NCI-H524 treated with DMSO at 0.1 percent for 48 hours (cell line): ENCODE measurements at regions not wholly inside any gene's neighbourhood (a gene's known extent, or its start where the extent isn't known, plus 50 kb on each side); places are given as distances from the start of the nearest gene placed in this dataset.

Experiments
- DNase-seq: peaks from one replicate; lab custom pipeline; 2025; lab: John Stamatoyannopoulos, UW

GRCh38 chr5:71948206-71948605 is 159.1 kb upstream of the MAP1B start:
- DNase-seq: no peak

- DNase-seq: no peak
These were observed 157.5 kb upstream of the MAP1B start for GRCh38 chr5:71949772-71950171.

DNA sequence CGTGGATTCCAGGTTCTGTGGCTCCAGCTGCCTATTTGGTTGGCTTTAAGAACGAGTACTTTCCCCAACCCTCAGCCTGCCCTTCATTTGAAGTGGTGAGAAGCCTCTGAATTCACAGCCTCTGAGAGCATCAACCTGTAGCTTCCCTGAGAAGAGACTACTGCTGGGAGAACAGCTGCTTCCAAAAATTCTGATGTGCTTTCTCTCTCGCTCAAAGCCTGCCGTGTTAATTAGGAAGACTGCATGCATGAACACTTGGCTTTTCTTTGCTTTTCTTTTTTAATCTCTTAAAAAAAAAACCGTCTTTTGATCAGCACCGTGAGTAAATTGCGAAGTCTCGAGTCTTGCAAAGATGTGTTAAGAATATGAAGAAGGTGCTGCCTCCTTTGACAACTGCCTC is 153.4 kb upstream of the MAP1B start:
- no peak for DNase-seq

DNA sequence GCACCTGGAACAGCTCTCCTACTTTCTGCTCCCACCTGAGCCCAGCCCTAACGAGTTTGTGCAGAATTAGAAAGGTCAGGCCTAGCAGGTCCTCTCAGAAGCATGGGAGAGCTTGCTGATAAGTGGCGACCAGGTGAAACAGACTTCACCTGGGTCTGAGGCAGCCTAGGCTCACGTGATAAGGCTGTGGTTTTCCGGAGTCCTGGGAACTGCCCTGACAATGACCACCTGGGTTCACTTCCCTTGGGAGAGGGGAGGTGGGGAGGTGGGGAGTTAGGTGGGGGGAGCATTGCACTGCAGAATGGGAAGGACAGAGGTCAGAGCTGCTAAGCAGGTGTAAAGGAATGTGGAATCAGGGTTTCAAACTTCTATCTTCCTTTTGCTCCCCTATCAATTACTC is 152.9 kb upstream of the MAP1B start:
- no peak for DNase-seq

GRCh38 chr5:71955723-71956122 is 151.6 kb upstream of the MAP1B start:
- DNase-seq: no peak

- no peak for DNase-seq
These were observed 149.9 kb upstream of the MAP1B start for GRCh38 chr5:71957292-71957898.

DNA sequence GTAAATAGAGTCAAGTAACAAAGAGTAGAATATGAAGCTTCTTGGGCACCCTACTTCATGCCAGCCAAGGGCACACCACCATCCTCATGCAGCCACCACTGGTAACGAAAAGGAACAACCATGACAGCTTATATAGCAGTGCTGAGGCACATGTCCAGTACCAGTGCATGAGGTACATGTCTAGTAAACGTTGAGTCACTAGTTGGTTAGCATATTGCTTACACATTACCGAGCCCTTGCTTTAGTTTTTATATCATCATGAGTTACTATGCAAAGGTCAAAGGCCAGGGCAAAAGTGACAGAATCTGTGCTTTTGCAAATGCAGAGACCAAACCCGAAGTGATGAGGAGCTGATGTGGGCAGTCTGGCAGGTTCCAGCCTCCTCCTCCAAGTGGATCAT is 147.1 kb upstream of the MAP1B start:
- DNase-seq: no peak

DNA sequence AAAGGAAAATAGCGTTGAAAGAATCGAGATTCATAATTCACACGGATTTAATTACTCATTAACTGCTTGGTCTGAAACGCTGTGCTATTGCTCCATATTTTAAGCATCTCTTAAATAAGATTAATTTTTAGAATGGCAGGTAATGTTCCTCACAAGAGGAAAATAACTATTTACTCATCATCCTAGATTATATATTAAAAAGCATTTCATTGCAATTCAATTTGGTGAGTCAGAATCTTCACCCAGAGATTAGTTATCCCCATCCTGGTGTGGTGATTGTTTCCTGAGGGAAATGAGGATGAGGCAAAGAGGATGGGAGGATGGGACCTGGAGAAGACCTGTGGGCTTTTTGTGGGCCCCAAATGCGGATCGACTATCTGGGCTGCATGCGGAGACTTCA is 145.5 kb upstream of the MAP1B start:
- no peak for DNase-seq

- no peak for DNase-seq
These were observed 137.8 kb upstream of the MAP1B start for GRCh38 chr5:71969460-71969859.

GRCh38 chr5:71971862-71972261 is 135.4 kb upstream of the MAP1B start:
- DNase-seq: no peak

DNA sequence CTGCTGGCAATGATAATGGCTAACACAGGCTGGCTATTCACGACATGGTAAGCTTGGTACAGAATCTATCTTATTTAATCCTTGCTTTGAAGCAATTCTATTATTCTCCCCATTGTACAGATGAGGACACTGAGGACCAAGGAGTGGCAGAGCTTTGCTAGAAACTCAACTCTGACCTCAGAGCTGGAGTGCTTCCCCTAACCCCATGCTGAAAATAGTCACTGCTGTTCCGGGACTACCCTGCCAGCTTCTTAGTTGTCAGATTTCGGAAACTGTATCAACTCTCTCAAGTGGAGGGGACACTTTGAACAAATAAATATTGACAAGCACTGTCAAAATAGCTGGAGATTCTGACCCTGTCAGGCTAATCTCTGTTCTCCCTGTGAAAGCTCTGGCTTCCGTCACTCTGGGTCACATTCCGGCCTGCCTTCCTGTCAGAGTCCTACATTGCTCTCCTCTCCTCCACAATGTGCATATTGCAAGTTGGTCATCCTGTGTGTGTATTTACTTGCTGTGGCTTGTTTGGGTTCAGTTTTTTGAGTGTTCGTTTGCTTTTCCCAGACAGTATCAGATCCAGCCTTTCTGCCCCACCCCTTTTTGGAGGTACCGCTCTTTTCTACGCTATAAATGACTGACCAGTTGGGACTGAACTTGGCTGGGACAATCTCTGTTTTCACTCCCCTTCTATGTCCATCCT is 134.3 kb upstream of the MAP1B start:
- DNase-seq: no peak

DNA sequence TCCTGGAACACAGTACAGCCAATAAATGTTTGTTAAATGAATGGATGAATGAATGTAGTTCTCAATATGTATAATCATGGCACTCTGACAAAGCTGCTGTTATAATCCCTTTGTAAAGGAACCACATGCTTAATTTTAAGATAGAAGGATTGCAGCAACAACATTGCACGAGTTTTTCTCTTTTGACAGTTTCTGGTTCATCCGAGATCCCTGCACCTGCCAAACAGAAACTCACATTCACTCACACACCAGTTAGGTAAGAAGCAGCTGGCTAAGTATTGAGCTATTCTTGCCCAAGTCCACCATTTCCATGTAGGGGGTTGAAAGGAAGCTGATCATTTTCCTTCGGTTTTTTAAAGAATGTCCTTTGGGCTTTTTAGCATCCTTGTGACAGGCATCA is 133.7 kb upstream of the MAP1B start:
- DNase-seq: no peak

DNA sequence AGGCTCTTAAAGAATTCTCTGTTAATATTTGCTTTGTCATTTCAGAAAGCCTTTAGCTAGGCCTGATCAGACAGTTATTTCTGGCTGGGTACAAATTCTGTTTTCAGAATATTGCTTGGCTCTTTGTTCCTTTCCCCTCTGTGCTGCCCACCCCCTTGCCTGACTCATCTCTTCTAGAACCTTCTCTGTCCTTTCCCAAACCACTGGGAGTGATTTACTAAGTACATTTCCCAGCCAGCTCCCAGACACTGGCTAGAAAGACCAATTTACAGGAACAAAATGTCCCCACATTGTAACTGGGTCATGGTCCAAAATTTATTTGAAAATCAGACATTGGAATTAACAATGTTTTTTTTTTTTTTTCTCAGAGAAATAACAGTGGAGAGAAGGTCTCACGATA is 133.1 kb upstream of the MAP1B start:
- no peak for DNase-seq

DNA sequence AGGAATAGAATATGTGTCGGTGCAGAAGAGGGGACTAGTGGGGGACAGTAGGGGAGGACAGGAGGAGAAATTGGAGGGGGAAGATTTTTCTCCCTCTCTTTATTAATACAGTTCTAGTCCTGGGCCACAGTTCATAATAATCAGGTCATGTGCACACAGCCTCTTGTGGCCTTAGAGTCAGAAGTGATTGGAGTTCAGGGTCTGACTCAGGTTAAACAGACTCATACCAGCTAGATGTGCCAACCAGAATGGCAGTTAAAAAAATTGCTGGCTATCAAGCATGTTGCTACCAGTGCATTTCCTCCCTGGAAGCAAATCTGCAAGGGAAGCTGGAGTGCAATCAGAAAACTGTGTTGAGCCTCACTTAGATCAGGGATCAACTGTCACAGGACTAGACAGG is 132.7 kb upstream of the MAP1B start:
- no peak for DNase-seq

DNA sequence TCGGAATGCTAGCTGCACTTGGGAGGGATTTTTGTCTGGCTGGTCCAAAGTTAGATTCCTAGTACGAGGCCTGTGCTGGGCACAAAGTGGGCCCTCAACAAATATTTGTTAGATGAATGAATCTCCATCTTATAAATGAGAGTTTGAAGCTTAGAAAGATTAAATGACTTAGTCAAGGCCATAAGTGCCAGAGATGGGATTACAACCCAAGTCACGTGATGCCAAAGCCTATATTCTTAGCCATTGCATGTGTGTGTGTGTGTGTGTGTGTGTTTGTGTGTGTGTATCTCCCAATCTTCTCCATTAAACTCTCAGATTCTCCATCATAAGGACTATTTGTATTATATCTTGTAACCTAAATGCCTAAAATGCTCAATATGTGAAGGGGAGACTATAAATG is 130.8 kb upstream of the MAP1B start:
- no peak for DNase-seq

DNA sequence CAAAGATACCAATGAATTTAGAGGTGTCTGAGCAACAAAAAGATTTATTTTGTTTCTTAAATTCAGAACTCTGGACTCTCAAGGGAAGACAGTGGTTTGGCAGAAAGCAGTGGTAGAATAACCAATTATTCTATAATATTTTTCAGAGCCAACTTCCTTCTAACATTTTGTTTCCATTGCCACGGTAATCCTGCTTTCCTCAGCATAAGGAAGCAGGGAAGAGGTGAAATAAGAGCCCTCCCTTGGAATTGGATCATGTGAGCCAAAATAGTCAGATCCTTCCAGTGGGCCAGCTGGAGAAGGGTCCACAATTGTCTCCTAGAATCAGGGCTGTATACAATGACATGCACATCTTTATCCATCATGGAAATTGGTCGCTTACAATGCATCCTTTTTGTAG is 130.0 kb upstream of the MAP1B start:
- DNase-seq: no peak

- no peak for DNase-seq
These were observed 129.1 kb upstream of the MAP1B start for GRCh38 chr5:71978216-71978615.

GRCh38 chr5:71982717-71983395 is 124.4 kb upstream of the MAP1B start:
- DNase-seq: no peak

DNA sequence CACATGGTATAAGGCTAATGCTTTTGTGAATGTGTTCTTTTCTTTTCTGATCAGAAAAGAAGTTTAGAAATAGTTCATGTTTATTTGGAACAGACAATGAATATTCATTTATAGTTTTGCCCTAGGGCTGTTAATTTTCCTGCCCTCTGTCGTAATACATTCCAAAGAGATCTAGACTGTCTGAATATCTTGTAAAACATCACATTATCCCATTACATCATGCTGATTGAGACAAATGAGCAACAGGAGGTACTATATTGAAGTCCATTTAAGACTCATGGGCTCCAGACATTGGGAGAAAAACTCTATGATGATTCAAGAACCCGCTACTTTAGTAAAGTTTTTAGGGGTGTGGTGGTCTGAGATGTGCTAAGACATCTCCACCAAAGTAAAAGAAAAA is 121.2 kb upstream of the MAP1B start:
- DNase-seq: no peak

DNA sequence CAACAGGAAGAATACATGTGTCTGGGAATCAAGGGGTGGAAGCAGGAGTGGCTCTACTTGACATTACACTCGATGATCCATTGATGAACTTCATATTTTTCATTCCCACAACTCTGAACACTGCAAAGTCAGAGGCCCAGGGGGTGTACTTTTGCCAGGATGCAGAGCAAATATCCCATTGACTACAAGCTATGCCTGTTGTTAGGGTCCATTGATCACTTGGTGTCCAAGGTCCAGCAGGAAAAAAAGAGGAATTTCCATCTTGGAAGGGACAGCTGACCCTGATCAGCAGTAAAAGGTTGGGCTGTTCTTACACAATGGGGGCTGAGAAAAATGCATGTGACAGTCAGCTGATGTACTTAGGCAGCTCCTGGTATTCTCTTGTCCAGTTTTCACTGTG is 118.5 kb upstream of the MAP1B start:
- no peak for DNase-seq

DNA sequence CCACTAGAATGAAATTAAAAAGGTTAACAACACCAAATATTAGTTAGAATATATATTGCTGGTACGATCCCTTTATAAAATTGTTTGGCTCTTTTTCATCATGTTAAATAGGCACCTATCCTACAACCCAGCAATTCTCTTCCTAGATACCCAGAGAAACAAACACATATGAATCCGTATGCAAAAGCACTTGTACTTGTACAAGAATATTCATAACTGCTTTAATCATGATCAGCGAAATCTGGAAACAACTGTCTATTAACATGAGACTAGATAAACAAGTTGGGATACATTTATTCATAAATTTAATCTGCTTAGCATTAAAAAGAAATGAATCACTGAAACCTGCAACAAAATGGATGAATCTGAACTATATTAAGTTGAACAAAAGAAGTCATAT is 113.7 kb upstream of the MAP1B start:
- DNase-seq: no peak

- no peak for DNase-seq
These were observed 110.5 kb upstream of the MAP1B start for GRCh38 chr5:71996789-71997188.

- DNase-seq: no peak
These were observed 108.5 kb upstream of the MAP1B start for GRCh38 chr5:71998746-71999145.

DNA sequence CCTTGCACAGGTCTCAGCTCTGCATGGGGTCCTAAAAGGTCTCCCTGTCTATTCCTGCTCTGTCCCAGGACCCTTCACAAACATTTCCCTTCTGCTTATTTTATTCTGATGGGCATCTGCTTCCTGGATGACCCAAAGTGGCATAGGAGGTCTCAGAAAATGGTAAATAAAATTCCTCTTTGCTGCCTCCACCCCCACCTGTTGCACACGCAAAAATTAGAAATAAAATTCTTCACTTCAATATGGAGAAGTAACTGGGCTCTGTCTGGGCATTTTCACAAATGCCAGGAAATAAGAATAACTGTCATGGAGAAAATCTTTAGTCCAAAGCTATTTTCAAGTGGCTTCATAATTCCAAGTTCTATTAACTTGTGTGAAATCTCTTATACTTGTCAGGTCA is 106.6 kb upstream of the MAP1B start:
- DNase-seq: no peak
